NCI-H510A (cell line): ENCODE measurements at regions not wholly inside any gene's neighbourhood (a gene's known extent, or its start where the extent isn't known, plus 50 kb on each side); places are given as distances from the start of the nearest gene placed in this dataset.
"Not testable (repeated sequence)": the region's sequence is repeated elsewhere in the genome, so short reads cannot be mapped to it uniquely, and the experiment has no call there.

ENCODE experiments used
- DNase-seq: peaks from one replicate; lab custom pipeline; 2025; lab: John Stamatoyannopoulos, UW

- DNase-seq = no peak
Observed at GRCh38 chr18:30623401-30624065, 419.0 kb downstream of the DSC3 start.

- no peak for DNase-seq
Observed at GRCh38 chr18:30622635-30623034, 419.9 kb downstream of the DSC3 start.

- no peak for DNase-seq
Observed at GRCh38 chr18:30622104-30622503, 420.4 kb downstream of the DSC3 start.

GRCh38 chr18:30618567-30618966 lies 424.0 kb downstream of the DSC3 start:
- no peak for DNase-seq

- no peak for DNase-seq
Observed at GRCh38 chr18:30616414-30616813, 426.1 kb downstream of the DSC3 start.

GRCh38 chr18:30613467-30613801 lies 429.1 kb downstream of the DSC3 start:
- DNase-seq = no peak

- DNase-seq = no peak
Observed at GRCh38 chr18:30601541-30601940, 441.0 kb downstream of the DSC3 start.

GRCh38 chr18:30597202-30597601 lies 445.3 kb downstream of the DSC3 start:
- DNase-seq = no peak

- no peak for DNase-seq
Observed at GRCh38 chr18:30596635-30597034, 445.9 kb downstream of the DSC3 start.

GRCh38 chr18:30595942-30596341 lies 446.6 kb downstream of the DSC3 start:
- peak; percentile 16 for DNase-seq

GRCh38 chr18:30594911-30595310 lies 447.6 kb downstream of the DSC3 start:
- not testable (repeated sequence) for DNase-seq

GRCh38 chr18:30591462-30591861 lies 451.1 kb downstream of the DSC3 start:
- DNase-seq = no peak

- no peak for DNase-seq
Observed at GRCh38 chr18:30588673-30589164, 453.8 kb downstream of the DSC3 start.

GRCh38 chr18:30583768-30584167 lies 458.8 kb downstream of the DSC3 start:
- DNase-seq = no peak

- DNase-seq = no peak
Observed at GRCh38 chr18:30582078-30582477, 460.5 kb downstream of the DSC3 start.

- no peak for DNase-seq
Observed at GRCh38 chr18:30578707-30579106, 463.8 kb downstream of the DSC3 start.

GRCh38 chr18:30572214-30572613 lies 470.3 kb downstream of the DSC3 start:
- no peak for DNase-seq

- no peak for DNase-seq
Observed at GRCh38 chr18:30568333-30568732, 474.2 kb downstream of the DSC3 start.

GRCh38 chr18:30566877-30567276 lies 475.7 kb downstream of the DSC3 start:
- DNase-seq = no peak

GRCh38 chr18:30562231-30562630 lies 480.3 kb downstream of the DSC3 start:
- DNase-seq = no peak

GRCh38 chr18:30556112-30556511 lies 486.4 kb downstream of the DSC3 start:
- no peak for DNase-seq

- no peak for DNase-seq
Observed at GRCh38 chr18:30545393-30545792, 497.1 kb downstream of the DSC3 start.

GRCh38 chr18:30544141-30544540 lies 498.4 kb downstream of the DSC3 start:
- DNase-seq = no peak

GRCh38 chr18:30533716-30534115 lies 508.8 kb downstream of the DSC3 start:
- no peak for DNase-seq
